ENCODE measurements at regions not wholly inside any gene's neighbourhood (a gene's known extent, or its start where the extent isn't known, plus 50 kb on each side); places are given as distances from the start of the nearest gene placed in this dataset.

DNA sequence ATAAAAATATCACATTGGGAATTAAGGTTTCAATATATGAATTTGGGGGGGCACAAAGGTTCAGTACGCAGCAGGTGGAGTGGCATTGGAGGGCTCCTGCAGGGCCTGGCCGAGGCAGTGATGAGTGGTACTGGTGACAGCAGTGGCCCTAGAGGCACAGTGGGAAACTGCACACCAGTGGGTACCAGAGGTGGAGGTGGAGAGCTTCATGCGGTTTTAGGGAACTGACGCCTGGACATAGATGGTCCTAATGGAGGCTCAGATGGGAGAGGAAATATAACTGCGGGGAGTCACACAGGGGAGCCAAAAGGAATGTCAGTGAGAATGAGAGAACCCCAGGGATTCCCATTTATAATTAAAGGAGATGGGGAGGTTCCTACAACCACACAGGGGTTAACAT is 156.2 kb downstream of the COG6 start:
- no peak for TF ChIP-seq CTCF (IDR thresholded peaks at IDR 0.05)
- Mint-ChIP-seq H3K4me1 (peaks cover 6% of the 10 kb centered on the region), H3K36me3 (no peaks in the 10 kb centered on the region), H3K4me3 (no peak overlapping the region), H3K27ac (peak overlapping the region in 3 of 7 donors; percentile 58 to 82 (median 76)), H3K27me3 (ENCODE audit: low read depth in 3 of 3) (peaks cover 0 to 3% (median 0%) of the 10 kb centered on the region in 3 donors), H3K9me3 (peaks cover 0 to 6% (median 0%) of the 10 kb centered on the region in 7 donors)
- Histone ChIP-seq H2AFZ (ENCODE audit: insufficient read depth, low read depth, low read length, poor library complexity, severe bottlenecking) (no peak overlapping the region), H3K9ac (ENCODE audit: insufficient read depth, low read length, poor library complexity, severe bottlenecking) (no peak overlapping the region), H3K36me3 (replicated peaks in 1 of 2; ENCODE audit: control insufficient read depth in 1 of 2, insufficient read depth in 2 of 2, low read length in 2 of 2) (no peaks in the 10 kb centered on the region), H3K27me3 (ENCODE audit: control insufficient read depth in 2 of 2, insufficient read depth in 2 of 2, low read length in 2 of 2) (no peaks in the 10 kb centered on the region), H3K79me2 (ENCODE audit: insufficient read depth, low read length) (no peaks in the 10 kb centered on the region), H3K4me2 (replicated peaks; ENCODE audit: extremely low read depth, low read length, poor library complexity, severe bottlenecking) (no peak overlapping the region), H3K27ac (ENCODE audit: low read depth in 1 of 2, low read length in 2 of 2) (no peak overlapping the region), H3K4me1 (ENCODE audit: control insufficient read depth in 1 of 2, insufficient read depth in 2 of 2, low read length in 2 of 2) (peaks cover 15 to 16% of the 10 kb centered on the region in 2 donors), H4K20me1 (ENCODE audit: insufficient read depth, low read length) (no peaks in the 10 kb centered on the region), H3K9me3 (replicated peaks in 1 of 2; ENCODE audit: control insufficient read depth in 1 of 2, insufficient read depth in 1 of 2, low read length in 2 of 2) (no peaks in the 10 kb centered on the region), H3K4me3 (replicated peaks in 1 of 3; ENCODE audit: low read depth in 2 of 3, low read length in 3 of 3) (no peak overlapping the region)
- DNase-seq: no peak
- WGBS (ENCODE audit: insufficient coverage): 92% methylated on average over 2 of the region's 5 CpGs
- intact Hi-C loops (cut with micrococcal nuclease): no loop called here

- H4K20me1 ChIP-seq (ENCODE audit: insufficient read depth, low read length): no peaks in the 10 kb centered on the region
- H3K36me3 ChIP-seq (replicated peaks in 1 of 2; ENCODE audit: control insufficient read depth in 1 of 2, insufficient read depth in 2 of 2, low read length in 2 of 2): no peaks in the 10 kb centered on the region
- intact Hi-C loops (cut with micrococcal nuclease): no loop called here
- no peak for DNase-seq
- H3K27me3 ChIP-seq (ENCODE audit: control insufficient read depth in 2 of 2, insufficient read depth in 2 of 2, low read length in 2 of 2): no peaks in the 10 kb centered on the region
- Mint-ChIP-seq H3K9me3 (peaks cover 0 to 6% (median 0%) of the 10 kb centered on the region in 7 donors), H3K27me3 (ENCODE audit: low read depth in 3 of 3) (peaks cover 0 to 7% (median 0%) of the 10 kb centered on the region in 3 donors), H3K27ac (no peak overlapping the region), H3K36me3 (no peaks in the 10 kb centered on the region), H3K4me3 (no peak overlapping the region), H3K4me1 (peaks cover 6% of the 10 kb centered on the region)
- TF ChIP-seq CTCF (IDR thresholded peaks at IDR 0.05): no peak
- H3K4me3 ChIP-seq (replicated peaks in 1 of 3; ENCODE audit: low read depth in 2 of 3, low read length in 3 of 3): no peak overlapping the region
- no peak overlapping the region for H3K27ac ChIP-seq (ENCODE audit: low read depth in 1 of 2, low read length in 2 of 2)
- H3K79me2 ChIP-seq (ENCODE audit: insufficient read depth, low read length): no peaks in the 10 kb centered on the region
- no peak overlapping the region for H3K4me2 ChIP-seq (replicated peaks; ENCODE audit: extremely low read depth, low read length, poor library complexity, severe bottlenecking)
- no peak overlapping the region for H3K9ac ChIP-seq (ENCODE audit: insufficient read depth, low read length, poor library complexity, severe bottlenecking)
- H2AFZ ChIP-seq (ENCODE audit: insufficient read depth, low read depth, low read length, poor library complexity, severe bottlenecking): no peak overlapping the region
- peaks cover 11 to 12% of the 10 kb centered on the region in 2 donors for H3K4me1 ChIP-seq (ENCODE audit: control insufficient read depth in 1 of 2, insufficient read depth in 2 of 2, low read length in 2 of 2)
- no peaks in the 10 kb centered on the region for H3K9me3 ChIP-seq (replicated peaks in 1 of 2; ENCODE audit: control insufficient read depth in 1 of 2, insufficient read depth in 1 of 2, low read length in 2 of 2)
- WGBS (ENCODE audit: insufficient coverage): 90% methylated on average over 1 of the region's 5 CpGs
Observed at GRCh38 chr13:39815345-39816111, 160.1 kb downstream of the COG6 start.
